ENCODE measurements at regions not wholly inside any gene's neighbourhood (a gene's known extent, or its start where the extent isn't known, plus 50 kb on each side); places are given as distances from the start of the nearest gene placed in this dataset.

- Histone ChIP-seq H3K4me1 (no peaks in the 10 kb centered on the region), H3K36me3 (no peaks in the 10 kb centered on the region), H3K27me3 (no peaks in the 10 kb centered on the region), H3K9me3 (peaks cover 0 to 5% (median 0%) of the 10 kb centered on the region in 4 donors), H3K4me3 (no peak overlapping the region), H3K27ac (no peak overlapping the region)
- WGBS, 2 donors: 36 to 39% methylated on average over 2 of the region's 2 CpGs
- ATAC-seq (ENCODE audit: low FRiP score in 2 of 2) (no peak), DNase-seq (no peak)
- TF ChIP-seq POLR2A (IDR thresholded peaks at IDR 0.05) (no peak), POLR2AphosphoS5 (IDR thresholded peaks at IDR 0.05) (no peak), CTCF (IDR thresholded peaks at IDR 0.05) (no peak), EP300 (IDR thresholded peaks at IDR 0.05) (no peak)
These were observed 192.2 kb upstream of the ITM2A start for GRCh38 chrX:79559290-79559689.

- TF ChIP-seq EP300 (IDR thresholded peaks at IDR 0.05) (no peak), POLR2AphosphoS5 (IDR thresholded peaks at IDR 0.05) (no peak), CTCF (IDR thresholded peaks at IDR 0.05) (no peak), POLR2A (IDR thresholded peaks at IDR 0.05) (no peak)
- H3K4me1 ChIP-seq: no peaks in the 10 kb centered on the region
- peaks cover 0 to 5% (median 0%) of the 10 kb centered on the region in 4 donors for H3K9me3 ChIP-seq
- H3K27me3 ChIP-seq: no peaks in the 10 kb centered on the region
- no peak for ATAC-seq (ENCODE audit: low FRiP score in 2 of 2)
- H3K27ac ChIP-seq: no peak overlapping the region
- H3K4me3 ChIP-seq: no peak overlapping the region
- DNase-seq: no peak
- no peaks in the 10 kb centered on the region for H3K36me3 ChIP-seq
These were observed 190.1 kb upstream of the ITM2A start for GRCh38 chrX:79557212-79557611.

GRCh38 chrX:79556800-79557199 lies 189.7 kb upstream of the ITM2A start:
- H3K27me3 ChIP-seq: no peaks in the 10 kb centered on the region
- DNase-seq (no peak), ATAC-seq (ENCODE audit: low FRiP score in 2 of 2) (no peak)
- no peak overlapping the region for H3K27ac ChIP-seq
- H3K4me3 ChIP-seq: no peak overlapping the region
- WGBS, 2 donors: 6 to 11% methylated on average over 2 of the region's 2 CpGs
- no peaks in the 10 kb centered on the region for H3K36me3 ChIP-seq
- peaks cover 0 to 5% (median 0%) of the 10 kb centered on the region in 4 donors for H3K9me3 ChIP-seq
- no peak for TF ChIP-seq POLR2AphosphoS5 (IDR thresholded peaks at IDR 0.05)
- TF ChIP-seq EP300 (IDR thresholded peaks at IDR 0.05): no peak
- no peak for TF ChIP-seq POLR2A (IDR thresholded peaks at IDR 0.05)
- no peak for TF ChIP-seq CTCF (IDR thresholded peaks at IDR 0.05)
- H3K4me1 ChIP-seq: no peaks in the 10 kb centered on the region

GRCh38 chrX:79530310-79531108 lies 163.4 kb upstream of the ITM2A start:
- Histone ChIP-seq H3K27ac (no peak overlapping the region), H3K4me3 (no peak overlapping the region), H3K9me3 (peaks cover 0 to 3% (median under 1%) of the 10 kb centered on the region in 4 donors), H3K27me3 (no peaks in the 10 kb centered on the region), H3K4me1 (no peaks in the 10 kb centered on the region), H3K36me3 (no peaks in the 10 kb centered on the region)
- no peak for TF ChIP-seq CTCF (IDR thresholded peaks at IDR 0.05)
- TF ChIP-seq EP300 (IDR thresholded peaks at IDR 0.05): no peak
- no peak for TF ChIP-seq POLR2AphosphoS5 (IDR thresholded peaks at IDR 0.05)
- no peak for TF ChIP-seq POLR2A (IDR thresholded peaks at IDR 0.05)
- DNase-seq (peak in 1 of 2 donors; percentile 24), ATAC-seq (ENCODE audit: low FRiP score in 2 of 2) (peak in 1 of 2 donors; percentile 40)
- 50 to 84% methylated on average over 1 to 19 of the region's 27 CpGs for WGBS, 2 donors

- no peaks in the 10 kb centered on the region for H3K4me1 ChIP-seq
- no peak for ATAC-seq (ENCODE audit: low FRiP score in 2 of 2)
- DNase-seq: no peak
- TF ChIP-seq EP300 (IDR thresholded peaks at IDR 0.05) (no peak), CTCF (IDR thresholded peaks at IDR 0.05) (no peak)
- H3K36me3 ChIP-seq: no peaks in the 10 kb centered on the region
- no peak overlapping the region for H3K27ac ChIP-seq
- no peaks in the 10 kb centered on the region for H3K27me3 ChIP-seq
- H3K4me3 ChIP-seq: no peak overlapping the region
- WGBS, 2 donors: 40 to 48% methylated on average over 2 of the region's 2 CpGs
- peaks cover 0 to 6% (median 3%) of the 10 kb centered on the region in 4 donors for H3K9me3 ChIP-seq
These were observed 157.5 kb upstream of the ITM2A start for GRCh38 chrX:79524642-79525041.
